ENCODE measurements at regions not wholly inside any gene's neighbourhood (a gene's known extent, or its start where the extent isn't known, plus 50 kb on each side); places are given as distances from the start of the nearest gene placed in this dataset.

GRCh38 chr1:96999191-96999590 lies 277.6 kb downstream of the PTBP2 start:
- Mint-ChIP-seq H3K27ac (no peak overlapping the region), H3K36me3 (no peaks in the 10 kb centered on the region), H3K4me3 (no peak overlapping the region), H3K4me1 (peaks cover 0 to 3% (median 0%) of the 10 kb centered on the region in 7 donors), H3K9me3 (peaks cover 0 to 6% (median 0%) of the 10 kb centered on the region in 11 donors), H3K27me3 (peaks cover 7 to 34% (median 27%) of the 10 kb centered on the region in 5 donors)
- Histone ChIP-seq H3K4me3 (ENCODE audit: low read length) (no peak overlapping the region), H3K4me1 (ENCODE audit: control insufficient read depth in 2 of 2, insufficient read depth in 2 of 2, low read length in 2 of 2) (no peaks in the 10 kb centered on the region), H3K9me3 (ENCODE audit: control insufficient read depth in 2 of 3, low read length in 3 of 3) (no peaks in the 10 kb centered on the region), H3K27ac (ENCODE audit: low read depth, low read length) (no peak overlapping the region), H3K27me3 (ENCODE audit: control insufficient read depth in 2 of 2, insufficient read depth in 2 of 2, low read length in 2 of 2) (no peaks in the 10 kb centered on the region), H3K36me3 (ENCODE audit: control insufficient read depth in 2 of 3, insufficient read depth in 3 of 3, low read length in 3 of 3) (no peaks in the 10 kb centered on the region)
- POLR2A ChIA-PET: no interaction called here
- ATAC-seq (no peak), DNase-seq (no peak)
- intact Hi-C loops (cut with micrococcal nuclease): no loop called here
- CTCF ChIA-PET: no interaction called here

GRCh38 chr1:97004054-97004453 lies 282.5 kb downstream of the PTBP2 start:
- POLR2A ChIA-PET: no interaction called here
- Histone ChIP-seq H3K27me3 (ENCODE audit: control insufficient read depth in 2 of 2, insufficient read depth in 2 of 2, low read length in 2 of 2) (no peaks in the 10 kb centered on the region), H3K9me3 (ENCODE audit: control insufficient read depth in 2 of 3, low read length in 3 of 3) (no peaks in the 10 kb centered on the region), H3K4me1 (ENCODE audit: control insufficient read depth in 2 of 2, insufficient read depth in 2 of 2, low read length in 2 of 2) (no peaks in the 10 kb centered on the region), H3K4me3 (ENCODE audit: low read length) (no peak overlapping the region), H3K27ac (ENCODE audit: low read depth, low read length) (no peak overlapping the region), H3K36me3 (ENCODE audit: control insufficient read depth in 2 of 3, insufficient read depth in 3 of 3, low read length in 3 of 3) (no peaks in the 10 kb centered on the region)
- no peak overlapping the region for H3K4me3 Mint-ChIP-seq
- ATAC-seq: no peak
- peaks cover 0 to 29% (median 21%) of the 10 kb centered on the region in 5 donors for H3K27me3 Mint-ChIP-seq
- H3K27ac Mint-ChIP-seq: no peak overlapping the region
- CTCF ChIA-PET: no interaction called here
- intact Hi-C loops (cut with micrococcal nuclease): no loop called here
- H3K9me3 Mint-ChIP-seq: peaks cover 0 to 6% (median 0%) of the 10 kb centered on the region in 11 donors
- no peak for DNase-seq
- no peaks in the 10 kb centered on the region for H3K36me3 Mint-ChIP-seq
- H3K4me1 Mint-ChIP-seq: no peaks in the 10 kb centered on the region

DNA sequence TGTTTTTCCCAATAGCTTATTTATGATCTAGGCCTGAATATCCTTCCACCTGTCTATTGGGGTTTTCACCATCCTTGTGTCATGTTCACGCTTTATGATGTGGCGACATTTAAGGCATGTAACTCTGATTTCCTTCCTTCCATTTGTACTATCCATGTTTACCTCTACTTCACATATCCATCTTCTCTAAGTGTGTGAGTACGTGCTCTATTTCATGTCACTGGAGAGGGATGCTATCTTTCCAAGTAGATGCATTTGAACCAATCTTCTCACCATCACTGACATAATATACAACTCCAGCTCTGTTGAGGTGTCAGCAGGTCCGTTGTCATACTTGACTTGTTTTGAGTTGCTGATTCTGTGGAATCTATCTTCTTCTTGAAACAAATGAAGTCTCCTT lies 283.2 kb downstream of the PTBP2 start:
- Mint-ChIP-seq H3K36me3 (no peaks in the 10 kb centered on the region), H3K4me1 (no peaks in the 10 kb centered on the region), H3K27me3 (peaks cover 0 to 27% (median 19%) of the 10 kb centered on the region in 5 donors), H3K4me3 (no peak overlapping the region), H3K27ac (no peak overlapping the region), H3K9me3 (peaks cover 0 to 6% (median 0%) of the 10 kb centered on the region in 11 donors)
- H3K9me3 ChIP-seq (ENCODE audit: control insufficient read depth in 2 of 3, low read length in 3 of 3): no peaks in the 10 kb centered on the region
- no peak for ATAC-seq
- POLR2A ChIA-PET: no interaction called here
- no peak for DNase-seq
- no peak overlapping the region for H3K4me3 ChIP-seq (ENCODE audit: low read length)
- no peak overlapping the region for H3K27ac ChIP-seq (ENCODE audit: low read depth, low read length)
- H3K36me3 ChIP-seq (ENCODE audit: control insufficient read depth in 2 of 3, insufficient read depth in 3 of 3, low read length in 3 of 3): no peaks in the 10 kb centered on the region
- CTCF ChIA-PET: no interaction called here
- intact Hi-C loops (cut with micrococcal nuclease): no loop called here
- no peaks in the 10 kb centered on the region for H3K4me1 ChIP-seq (ENCODE audit: control insufficient read depth in 2 of 2, insufficient read depth in 2 of 2, low read length in 2 of 2)
- no peaks in the 10 kb centered on the region for H3K27me3 ChIP-seq (ENCODE audit: control insufficient read depth in 2 of 2, insufficient read depth in 2 of 2, low read length in 2 of 2)

GRCh38 chr1:97006044-97006661 lies 284.6 kb downstream of the PTBP2 start:
- H3K9me3 ChIP-seq (ENCODE audit: control insufficient read depth in 2 of 3, low read length in 3 of 3): no peaks in the 10 kb centered on the region
- H3K27ac Mint-ChIP-seq: no peak overlapping the region
- peaks cover 0 to 23% (median 12%) of the 10 kb centered on the region in 5 donors for H3K27me3 Mint-ChIP-seq
- H3K4me1 Mint-ChIP-seq: no peaks in the 10 kb centered on the region
- intact Hi-C loops (cut with micrococcal nuclease): no loop called here
- peaks cover 0 to 6% (median 0%) of the 10 kb centered on the region in 11 donors for H3K9me3 Mint-ChIP-seq
- H3K4me3 Mint-ChIP-seq: no peak overlapping the region
- DNase-seq (no peak), ATAC-seq (no peak)
- ChIA-PET POLR2A (no interaction called here), CTCF (no interaction called here)
- no peaks in the 10 kb centered on the region for H3K36me3 ChIP-seq (ENCODE audit: control insufficient read depth in 2 of 3, insufficient read depth in 3 of 3, low read length in 3 of 3)
- H3K27me3 ChIP-seq (ENCODE audit: control insufficient read depth in 2 of 2, insufficient read depth in 2 of 2, low read length in 2 of 2): no peaks in the 10 kb centered on the region
- H3K4me3 ChIP-seq (ENCODE audit: low read length): no peak overlapping the region
- H3K4me1 ChIP-seq (ENCODE audit: control insufficient read depth in 2 of 2, insufficient read depth in 2 of 2, low read length in 2 of 2): no peaks in the 10 kb centered on the region
- no peak overlapping the region for H3K27ac ChIP-seq (ENCODE audit: low read depth, low read length)
- H3K36me3 Mint-ChIP-seq: no peaks in the 10 kb centered on the region

GRCh38 chr1:97007840-97008604 lies 286.4 kb downstream of the PTBP2 start:
- H3K27ac Mint-ChIP-seq: no peak overlapping the region
- no peaks in the 10 kb centered on the region for H3K9me3 Mint-ChIP-seq
- CTCF ChIA-PET: no interaction called here

GRCh38 chr1:97010566-97011264 lies 289.1 kb downstream of the PTBP2 start:
- POLR2A ChIA-PET: no interaction called here
- no peak overlapping the region for H3K4me3 Mint-ChIP-seq

More at GRCh38 chr1:97007840-97008604, 286.4 kb downstream of the PTBP2 start:
- Mint-ChIP-seq H3K36me3 (no peaks in the 10 kb centered on the region), H3K27me3 (peaks cover 0 to 27% (median 10%) of the 10 kb centered on the region in 5 donors), H3K4me3 (no peak overlapping the region), H3K4me1 (no peaks in the 10 kb centered on the region)
- Histone ChIP-seq H3K36me3 (ENCODE audit: control insufficient read depth in 2 of 3, insufficient read depth in 3 of 3, low read length in 3 of 3) (no peaks in the 10 kb centered on the region), H3K9me3 (ENCODE audit: control insufficient read depth in 2 of 3, low read length in 3 of 3) (no peaks in the 10 kb centered on the region), H3K27me3 (ENCODE audit: control insufficient read depth in 2 of 2, insufficient read depth in 2 of 2, low read length in 2 of 2) (no peaks in the 10 kb centered on the region), H3K4me3 (ENCODE audit: low read length) (no peak overlapping the region), H3K4me1 (ENCODE audit: control insufficient read depth in 2 of 2, insufficient read depth in 2 of 2, low read length in 2 of 2) (no peaks in the 10 kb centered on the region), H3K27ac (ENCODE audit: low read depth, low read length) (no peak overlapping the region)
- POLR2A ChIA-PET: no interaction called here
- ATAC-seq: no peak
- intact Hi-C loops (cut with micrococcal nuclease): no loop called here
- no peak for DNase-seq

More at GRCh38 chr1:97010566-97011264, 289.1 kb downstream of the PTBP2 start:
- H3K27ac Mint-ChIP-seq: no peak overlapping the region
- intact Hi-C loops (cut with micrococcal nuclease): no loop called here
- no peaks in the 10 kb centered on the region for H3K4me1 Mint-ChIP-seq
- H3K36me3 ChIP-seq (ENCODE audit: control insufficient read depth in 2 of 3, insufficient read depth in 3 of 3, low read length in 3 of 3): no peaks in the 10 kb centered on the region
- H3K4me1 ChIP-seq (ENCODE audit: control insufficient read depth in 2 of 2, insufficient read depth in 2 of 2, low read length in 2 of 2): no peaks in the 10 kb centered on the region
- no peak overlapping the region for H3K4me3 ChIP-seq (ENCODE audit: low read length)
- H3K36me3 Mint-ChIP-seq: no peaks in the 10 kb centered on the region
- H3K27ac ChIP-seq (ENCODE audit: low read depth, low read length): no peak overlapping the region
- H3K27me3 ChIP-seq (ENCODE audit: control insufficient read depth in 2 of 2, insufficient read depth in 2 of 2, low read length in 2 of 2): no peaks in the 10 kb centered on the region
- H3K9me3 Mint-ChIP-seq: no peaks in the 10 kb centered on the region
- no peak for ATAC-seq
- H3K27me3 Mint-ChIP-seq: peaks cover 0 to 20% (median 5%) of the 10 kb centered on the region in 5 donors
- CTCF ChIA-PET: no interaction called here
- DNase-seq: no peak
- no peaks in the 10 kb centered on the region for H3K9me3 ChIP-seq (ENCODE audit: control insufficient read depth in 2 of 3, low read length in 3 of 3)
